ENCODE measurements at regions not wholly inside any gene's neighbourhood (a gene's known extent, or its start where the extent isn't known, plus 50 kb on each side); places are given as distances from the start of the nearest gene placed in this dataset.

- Histone ChIP-seq H2AFZ (ENCODE audit: low read length) (no peak overlapping the region), H3K9me3 (replicated peaks in 1 of 2; ENCODE audit: control insufficient read depth in 2 of 2, insufficient read depth in 1 of 2, low read depth in 1 of 2, low read length in 2 of 2) (no peaks in the 10 kb centered on the region), H3K27me3 (ENCODE audit: control insufficient read depth in 3 of 3, insufficient read depth in 3 of 3, low read depth in 1 of 3, low read length in 3 of 3) (peaks cover 0 to 30% (median 0%) of the 10 kb centered on the region in 3 experiments), H3K14ac (ENCODE audit: low read length) (no peak overlapping the region), H2BK15ac (ENCODE audit: low read length) (no peak overlapping the region), H3K4me2 (ENCODE audit: insufficient read depth, low read length, poor library complexity, severe bottlenecking) (no peak overlapping the region), H3K36me3 (replicated peaks in 1 of 2; ENCODE audit: control insufficient read depth in 2 of 2, insufficient read depth in 2 of 2, low read length in 2 of 2) (no peaks in the 10 kb centered on the region), H3K4me3 (ENCODE audit: low read length in 2 of 2) (no peak overlapping the region), H3K4me1 (ENCODE audit: control insufficient read depth in 2 of 2, insufficient read depth in 1 of 2, low read depth in 1 of 2, low read length in 2 of 2) (peaks cover 0 to 2% of the 10 kb centered on the region in 2 donors), H4K8ac (ENCODE audit: low read depth, low read length) (no peak overlapping the region), H2BK5ac (ENCODE audit: low read length) (no peak overlapping the region), H3K23ac (ENCODE audit: low read depth, low read length, poor library complexity) (no peak overlapping the region), H3K18ac (ENCODE audit: low read length) (no peak overlapping the region), H3K79me1 (ENCODE audit: low read depth, low read length) (no peaks in the 10 kb centered on the region), H2BK12ac (ENCODE audit: low read length) (no peak overlapping the region), H3K9ac (ENCODE audit: low read depth, low read length, poor library complexity) (no peak overlapping the region), H2BK120ac (ENCODE audit: low read depth, low read length) (no peak overlapping the region), H4K91ac (ENCODE audit: low read depth, low read length, poor library complexity) (no peak overlapping the region), H3K27ac (replicated peaks; ENCODE audit: low read length) (no peak overlapping the region), H3K4ac (ENCODE audit: low read length) (no peak overlapping the region), H2AK5ac (ENCODE audit: low read depth, low read length) (no peak overlapping the region)
- DNase-seq (ENCODE audit: low spot score), result no peak
- no CpG with 5 or more reads among the region's 6 CpGs for WGBS, 2 donors (ENCODE audit: extremely low coverage in 2 of 2, insufficient read length in 2 of 2, insufficient replicate concordance in 1 of 2)
Observed at GRCh38 chr18:22813648-22814328, 119.3 kb upstream of the RBBP8 start.

GRCh38 chr18:22814329-22814703 is 118.8 kb upstream of the RBBP8 start:
- H3K4ac ChIP-seq (ENCODE audit: low read length), result no peak overlapping the region
- no CpG with 5 or more reads among the region's 4 CpGs for WGBS, 2 donors (ENCODE audit: extremely low coverage in 2 of 2, insufficient read length in 2 of 2, insufficient replicate concordance in 1 of 2)
- H3K9ac ChIP-seq (ENCODE audit: low read depth, low read length, poor library complexity), result no peak overlapping the region
- no peak overlapping the region for H2BK12ac ChIP-seq (ENCODE audit: low read length)
- H3K36me3 ChIP-seq (replicated peaks in 1 of 2; ENCODE audit: control insufficient read depth in 2 of 2, insufficient read depth in 2 of 2, low read length in 2 of 2), result no peaks in the 10 kb centered on the region
- no peak overlapping the region for H4K91ac ChIP-seq (ENCODE audit: low read depth, low read length, poor library complexity)
- H2BK5ac ChIP-seq (ENCODE audit: low read length), result no peak overlapping the region
- H3K4me1 ChIP-seq (ENCODE audit: control insufficient read depth in 2 of 2, insufficient read depth in 1 of 2, low read depth in 1 of 2, low read length in 2 of 2), result peaks cover 0 to 2% of the 10 kb centered on the region in 2 donors
- H3K4me2 ChIP-seq (ENCODE audit: insufficient read depth, low read length, poor library complexity, severe bottlenecking), result no peak overlapping the region
- H3K9me3 ChIP-seq (replicated peaks in 1 of 2; ENCODE audit: control insufficient read depth in 2 of 2, insufficient read depth in 1 of 2, low read depth in 1 of 2, low read length in 2 of 2), result no peaks in the 10 kb centered on the region
- H2BK120ac ChIP-seq (ENCODE audit: low read depth, low read length), result no peak overlapping the region
- H3K23ac ChIP-seq (ENCODE audit: low read depth, low read length, poor library complexity), result no peak overlapping the region
- no peak overlapping the region for H3K4me3 ChIP-seq (ENCODE audit: low read length in 2 of 2)
- H3K14ac ChIP-seq (ENCODE audit: low read length), result no peak overlapping the region
- H3K27ac ChIP-seq (replicated peaks; ENCODE audit: low read length), result no peak overlapping the region
- no peak overlapping the region for H4K8ac ChIP-seq (ENCODE audit: low read depth, low read length)
- H3K27me3 ChIP-seq (ENCODE audit: control insufficient read depth in 3 of 3, insufficient read depth in 3 of 3, low read depth in 1 of 3, low read length in 3 of 3), result peaks cover 0 to 30% (median 0%) of the 10 kb centered on the region in 3 experiments
- no peak overlapping the region for H2BK15ac ChIP-seq (ENCODE audit: low read length)
- H3K18ac ChIP-seq (ENCODE audit: low read length), result no peak overlapping the region
- H3K79me1 ChIP-seq (ENCODE audit: low read depth, low read length), result no peaks in the 10 kb centered on the region
- H2AK5ac ChIP-seq (ENCODE audit: low read depth, low read length), result no peak overlapping the region
- no peak for DNase-seq (ENCODE audit: low spot score)
- H2AFZ ChIP-seq (ENCODE audit: low read length), result no peak overlapping the region

GRCh38 chr18:22816266-22817176 is 116.6 kb upstream of the RBBP8 start:
- WGBS, 2 donors (ENCODE audit: extremely low coverage in 2 of 2, insufficient read length in 2 of 2, insufficient replicate concordance in 1 of 2), result no CpG with 5 or more reads among the region's 18 CpGs

GRCh38 chr18:22817844-22818243 is 115.3 kb upstream of the RBBP8 start:
- Histone ChIP-seq H3K14ac (ENCODE audit: low read length) (no peak overlapping the region), H3K18ac (ENCODE audit: low read length) (no peak overlapping the region), H3K23ac (ENCODE audit: low read depth, low read length, poor library complexity) (no peak overlapping the region), H2AFZ (ENCODE audit: low read length) (no peak overlapping the region), H3K79me1 (ENCODE audit: low read depth, low read length) (no peaks in the 10 kb centered on the region), H3K4me2 (ENCODE audit: insufficient read depth, low read length, poor library complexity, severe bottlenecking) (no peak overlapping the region), H3K4me3 (ENCODE audit: low read length in 2 of 2) (no peak overlapping the region), H3K9ac (ENCODE audit: low read depth, low read length, poor library complexity) (no peak overlapping the region), H2BK120ac (ENCODE audit: low read depth, low read length) (no peak overlapping the region), H4K8ac (ENCODE audit: low read depth, low read length) (no peak overlapping the region), H3K4ac (ENCODE audit: low read length) (no peak overlapping the region), H2BK15ac (ENCODE audit: low read length) (no peak overlapping the region), H3K36me3 (replicated peaks in 1 of 2; ENCODE audit: control insufficient read depth in 2 of 2, insufficient read depth in 2 of 2, low read length in 2 of 2) (no peaks in the 10 kb centered on the region), H2AK5ac (ENCODE audit: low read depth, low read length) (no peak overlapping the region), H3K9me3 (replicated peaks in 1 of 2; ENCODE audit: control insufficient read depth in 2 of 2, insufficient read depth in 1 of 2, low read depth in 1 of 2, low read length in 2 of 2) (no peaks in the 10 kb centered on the region), H2BK12ac (ENCODE audit: low read length) (no peak overlapping the region), H4K91ac (ENCODE audit: low read depth, low read length, poor library complexity) (no peak overlapping the region), H3K4me1 (ENCODE audit: control insufficient read depth in 2 of 2, insufficient read depth in 1 of 2, low read depth in 1 of 2, low read length in 2 of 2) (peaks cover 2 to 10% of the 10 kb centered on the region in 2 donors), H2BK5ac (ENCODE audit: low read length) (no peak overlapping the region), H3K27me3 (ENCODE audit: control insufficient read depth in 3 of 3, insufficient read depth in 3 of 3, low read depth in 1 of 3, low read length in 3 of 3) (peaks cover 0 to 40% (median 0%) of the 10 kb centered on the region in 3 experiments), H3K27ac (replicated peaks; ENCODE audit: low read length) (no peak overlapping the region)
- WGBS, 2 donors (ENCODE audit: extremely low coverage in 2 of 2, insufficient read length in 2 of 2, insufficient replicate concordance in 1 of 2), result no CpG with 5 or more reads among the region's 1 CpG
- no peak for DNase-seq (ENCODE audit: low spot score)

More at GRCh38 chr18:22816266-22817176, 116.6 kb upstream of the RBBP8 start:
- no peak overlapping the region for H3K4me2 ChIP-seq (ENCODE audit: insufficient read depth, low read length, poor library complexity, severe bottlenecking)
- H4K8ac ChIP-seq (ENCODE audit: low read depth, low read length), result no peak overlapping the region
- no peaks in the 10 kb centered on the region for H3K36me3 ChIP-seq (replicated peaks in 1 of 2; ENCODE audit: control insufficient read depth in 2 of 2, insufficient read depth in 2 of 2, low read length in 2 of 2)
- no peak overlapping the region for H3K4me3 ChIP-seq (ENCODE audit: low read length in 2 of 2)
- no peaks in the 10 kb centered on the region for H3K9me3 ChIP-seq (replicated peaks in 1 of 2; ENCODE audit: control insufficient read depth in 2 of 2, insufficient read depth in 1 of 2, low read depth in 1 of 2, low read length in 2 of 2)
- no peak overlapping the region for H3K4ac ChIP-seq (ENCODE audit: low read length)
- H2BK15ac ChIP-seq (ENCODE audit: low read length), result no peak overlapping the region
- peak overlapping the region; percentile 47 for H3K14ac ChIP-seq (ENCODE audit: low read length)
- peaks cover 2% of the 10 kb centered on the region in 2 donors for H3K4me1 ChIP-seq (ENCODE audit: control insufficient read depth in 2 of 2, insufficient read depth in 1 of 2, low read depth in 1 of 2, low read length in 2 of 2)
- H2AK5ac ChIP-seq (ENCODE audit: low read depth, low read length), result no peak overlapping the region
- no peaks in the 10 kb centered on the region for H3K79me1 ChIP-seq (ENCODE audit: low read depth, low read length)
- H2AFZ ChIP-seq (ENCODE audit: low read length), result no peak overlapping the region
- H4K91ac ChIP-seq (ENCODE audit: low read depth, low read length, poor library complexity), result no peak overlapping the region
- no peak for DNase-seq (ENCODE audit: low spot score)
- H3K18ac ChIP-seq (ENCODE audit: low read length), result peak overlapping the region; percentile 58
- H3K23ac ChIP-seq (ENCODE audit: low read depth, low read length, poor library complexity), result no peak overlapping the region
- H3K27ac ChIP-seq (replicated peaks; ENCODE audit: low read length), result no peak overlapping the region
- no peak overlapping the region for H2BK120ac ChIP-seq (ENCODE audit: low read depth, low read length)
- H3K27me3 ChIP-seq (ENCODE audit: control insufficient read depth in 3 of 3, insufficient read depth in 3 of 3, low read depth in 1 of 3, low read length in 3 of 3), result peaks cover 0 to 31% (median 0%) of the 10 kb centered on the region in 3 experiments
- no peak overlapping the region for H2BK12ac ChIP-seq (ENCODE audit: low read length)
- H3K9ac ChIP-seq (ENCODE audit: low read depth, low read length, poor library complexity), result no peak overlapping the region
- H2BK5ac ChIP-seq (ENCODE audit: low read length), result peak overlapping the region; percentile 5

Measured in neuronal stem cell (in vitro differentiated cells).